ENCODE measurements at regions not wholly inside any gene's neighbourhood (a gene's known extent, or its start where the extent isn't known, plus 50 kb on each side); places are given as distances from the start of the nearest gene placed in this dataset.

- TF ChIP-seq EZH2phosphoT487 (conservative IDR thresholded peaks at IDR 0.05; ENCODE audit: low read length), result no peak
- no peak for TF ChIP-seq CTCF (IDR thresholded peaks at IDR 0.05; ENCODE audit: insufficient read depth, low read length, poor library complexity, severe bottlenecking)
Observed at GRCh38 chr5:155367841-155368240, 354.3 kb downstream of the KIF4B start.
